ENCODE measurements at regions not wholly inside any gene's neighbourhood (a gene's known extent, or its start where the extent isn't known, plus 50 kb on each side); places are given as distances from the start of the nearest gene placed in this dataset.

GRCh38 chr1:98402860-98403259, 258.7 kb upstream of the SNX7 start:
- in situ Hi-C loops (cut with MboI): no loop called here
- Histone ChIP-seq H3K9ac (ENCODE audit: control insufficient read depth, insufficient read depth, low read length) (no peak overlapping the region), H3K36me3 (ENCODE audit: control insufficient read depth in 2 of 2, insufficient read depth in 2 of 2, low read length in 1 of 2) (no peaks in the 10 kb centered on the region), H3K79me2 (ENCODE audit: control insufficient read depth, insufficient read depth, low read length) (no peaks in the 10 kb centered on the region), H4K20me1 (ENCODE audit: control insufficient read depth, insufficient read depth) (no peaks in the 10 kb centered on the region), H3K27ac (ENCODE audit: control insufficient read depth, insufficient read depth) (no peak overlapping the region), H3K4me2 (ENCODE audit: control insufficient read depth, insufficient read depth) (no peak overlapping the region), H3K9me3 (replicated peaks; ENCODE audit: control insufficient read depth, insufficient read depth, low read length) (no peaks in the 10 kb centered on the region), H3K4me1 (ENCODE audit: control insufficient read depth, insufficient read depth, low read length) (no peaks in the 10 kb centered on the region), H3K4me3 (no peak overlapping the region), H3K27me3 (replicated peaks in 1 of 2; ENCODE audit: control insufficient read depth in 2 of 2, insufficient read depth in 2 of 2, low read length in 1 of 2) (no peaks in the 10 kb centered on the region), H2AFZ (ENCODE audit: control insufficient read depth, low read depth, low read length) (no peak overlapping the region)
- no peak for DNase-seq (ENCODE audit: low read depth, low spot score)
- no TSS peak for BruUV-seq (replicated peaks)
- intact Hi-C loops (cut with micrococcal nuclease; ENCODE audit: unreplicated experiment): no loop called here
- 13% methylated on average over 2 of the region's 2 CpGs for WGBS (ENCODE audit: insufficient coverage, insufficient replicate concordance, low lambda C conversion rate, missing lambda C conversion rate)
- SMC1A ChIA-PET (ENCODE audit: uncharacterized antibody, unreplicated experiment): no interaction called here
- POLR2A ChIA-PET: no interaction called here
- no peak for TF ChIP-seq MLLT1 (IDR thresholded peaks at IDR 0.05)
- TF ChIP-seq CREB1 (IDR thresholded peaks at IDR 0.05; ENCODE audit: low read depth): no peak
- TF ChIP-seq CREM (IDR thresholded peaks at IDR 0.05; ENCODE audit: low read depth): no peak
- TF ChIP-seq KDM1A (IDR thresholded peaks at IDR 0.05; ENCODE audit: borderline replicate concordance): no peak
- no peak for TF ChIP-seq GABPA (IDR thresholded peaks at IDR 0.05; ENCODE audit: low read depth)
- TF ChIP-seq PBX3 (IDR thresholded peaks at IDR 0.05; ENCODE audit: insufficient replicate concordance, low read depth, low read length): no peak
- TF ChIP-seq MEF2A (IDR thresholded peaks at IDR 0.05; ENCODE audit: insufficient read depth, low read depth, low read length): no peak
- no peak for TF ChIP-seq WRNIP1 (IDR thresholded peaks at IDR 0.05; ENCODE audit: borderline replicate concordance, low read depth, low read length)
- CTCF ChIA-PET: no interaction called here
- no peak for FAIRE-seq
- RAD21 ChIA-PET (ENCODE audit: unreplicated experiment): no interaction called here
- ATAC-seq: no peak

Measured in GM12878 (cell line).